Stimulated activated CD4-positive, alpha-beta T cell treated with anti-CD3 and anti-CD28 coated beads, Interleukin-1b, Interleukin-23, amount 100 ng/mL, for 24 hours (primary cell): ENCODE measurements at regions not wholly inside any gene's neighbourhood (a gene's known extent, or its start where the extent isn't known, plus 50 kb on each side); places are given as distances from the start of the nearest gene placed in this dataset.
"Not testable (repeated sequence)": the region's sequence is repeated elsewhere in the genome, so short reads cannot be mapped to it uniquely, and the experiment has no call there.

ENCODE experiments used
- DNase-seq, 4 experiments: peaks; one replicate each; pipeline ENCODE4 v3.0.0-alpha.2; 2020; ENCODE audit warnings: low read depth in 4 of 4, low spot score in 1 of 4

- DNase-seq, result no peak
Measured at GRCh38 chr5:7209658-7210057, 186.3 kb upstream of the ADCY2 start.

DNA sequence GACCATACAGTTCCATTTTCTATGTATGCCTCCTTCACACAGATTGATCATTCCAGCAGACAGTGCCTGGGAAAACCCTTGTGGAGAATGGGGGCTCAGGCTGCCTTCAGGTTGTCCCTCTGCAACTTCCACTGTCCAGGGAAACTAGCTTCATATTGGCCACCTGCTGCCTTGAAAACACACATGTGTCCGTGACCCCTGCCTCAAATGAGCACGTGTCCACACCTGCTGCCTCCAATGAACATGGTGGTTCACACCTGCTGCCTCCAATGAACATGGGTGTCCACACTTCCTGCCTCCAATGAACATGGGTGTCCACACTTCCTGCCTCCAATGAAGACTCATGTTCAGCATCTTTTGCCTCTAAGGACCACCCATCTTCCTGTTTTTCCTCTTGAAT, 185.4 kb upstream of the ADCY2 start:
- no peak for DNase-seq

DNA sequence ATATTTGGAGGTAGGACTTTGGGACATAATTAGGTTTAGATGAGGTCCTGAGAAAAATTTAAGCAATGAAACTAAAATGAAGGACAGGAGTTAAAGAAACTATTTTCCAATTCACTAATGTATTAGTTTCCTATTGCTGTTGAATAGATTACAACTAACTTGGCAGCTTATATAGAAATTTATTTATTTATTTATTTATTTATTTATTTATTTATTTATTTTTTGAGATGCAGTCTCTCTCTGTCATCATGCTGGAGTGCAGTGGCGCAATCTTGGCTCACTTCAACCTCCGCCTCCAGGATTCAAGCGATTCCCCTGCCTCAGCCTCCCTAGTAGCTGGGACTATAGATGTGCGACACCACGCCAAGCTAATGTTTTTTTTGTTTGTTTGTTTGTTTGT, 182.4 kb upstream of the ADCY2 start:
- no peak for DNase-seq

DNA sequence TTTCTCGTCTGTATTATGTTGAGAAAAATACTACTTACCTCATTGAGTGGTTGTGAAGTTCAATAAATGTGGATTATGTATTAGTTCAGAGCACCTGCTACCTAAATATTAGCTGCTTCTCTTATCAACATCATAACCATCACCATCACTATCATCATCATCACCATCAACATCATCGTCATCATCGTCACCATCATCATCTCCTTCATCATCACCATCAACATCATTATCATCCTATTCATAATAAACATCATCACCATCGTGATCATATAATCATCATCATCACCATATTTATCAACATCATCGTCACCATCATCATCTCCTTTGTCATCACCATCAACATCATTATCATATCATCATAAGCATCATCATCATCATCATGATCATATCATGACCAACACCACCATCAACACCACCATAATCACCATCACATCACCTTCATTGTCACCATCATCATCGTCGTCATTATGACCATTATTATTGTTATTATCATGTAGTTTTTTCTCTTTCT, 181.0 kb upstream of the ADCY2 start:
- no peak for DNase-seq

GRCh38 chr5:7218141-7218540, 177.8 kb upstream of the ADCY2 start:
- no peak for DNase-seq

DNA sequence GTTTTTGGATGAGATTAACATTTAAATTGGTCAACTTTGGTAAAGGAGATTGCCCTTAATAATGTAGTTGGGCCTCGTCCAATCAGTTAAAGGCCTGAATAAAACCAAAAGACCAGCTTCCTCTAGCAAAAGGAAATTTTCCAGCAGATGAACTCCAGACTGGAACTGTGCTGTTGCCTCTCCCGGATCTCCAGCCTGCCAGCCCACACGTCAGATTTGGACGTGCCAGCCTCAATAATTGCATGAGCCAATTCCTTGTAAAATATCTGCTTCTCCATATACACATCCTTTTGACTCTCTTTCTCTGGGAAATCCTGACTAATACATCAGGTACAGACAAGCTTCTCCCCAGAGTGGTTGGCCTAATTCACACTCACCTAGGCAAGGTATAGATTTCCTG, 175.8 kb upstream of the ADCY2 start:
- no peak for DNase-seq

- DNase-seq, result no peak
Measured at GRCh38 chr5:7221041-7221440, 174.9 kb upstream of the ADCY2 start.

DNA sequence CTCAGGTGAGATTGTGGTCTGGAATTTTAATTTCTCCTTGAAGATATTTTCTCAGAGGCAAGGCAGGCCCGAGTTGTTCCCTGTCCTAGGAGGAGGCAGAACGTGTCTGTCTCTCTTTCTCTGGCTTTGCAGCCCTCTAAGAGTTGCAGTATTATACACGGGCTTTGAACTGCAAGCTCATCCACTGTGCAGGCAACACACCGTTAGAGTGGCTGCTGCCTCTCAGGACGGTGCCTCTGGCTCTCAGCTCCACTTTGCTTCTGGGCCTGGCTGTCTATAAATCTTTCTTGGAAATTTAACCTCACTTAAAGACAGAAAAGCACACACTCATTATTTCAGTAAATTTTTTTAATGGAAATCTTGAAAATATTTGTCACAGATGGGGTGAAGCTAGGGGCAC, 170.1 kb upstream of the ADCY2 start:
- DNase-seq, result no peak

- DNase-seq, result no peak
Measured at GRCh38 chr5:7242118-7242710, 153.7 kb upstream of the ADCY2 start.

- DNase-seq, result no peak
Measured at GRCh38 chr5:7244208-7244607, 151.7 kb upstream of the ADCY2 start.

GRCh38 chr5:7245121-7245651, 150.8 kb upstream of the ADCY2 start:
- no peak for DNase-seq

- no peak for DNase-seq
Measured at GRCh38 chr5:7246287-7246686, 149.7 kb upstream of the ADCY2 start.

DNA sequence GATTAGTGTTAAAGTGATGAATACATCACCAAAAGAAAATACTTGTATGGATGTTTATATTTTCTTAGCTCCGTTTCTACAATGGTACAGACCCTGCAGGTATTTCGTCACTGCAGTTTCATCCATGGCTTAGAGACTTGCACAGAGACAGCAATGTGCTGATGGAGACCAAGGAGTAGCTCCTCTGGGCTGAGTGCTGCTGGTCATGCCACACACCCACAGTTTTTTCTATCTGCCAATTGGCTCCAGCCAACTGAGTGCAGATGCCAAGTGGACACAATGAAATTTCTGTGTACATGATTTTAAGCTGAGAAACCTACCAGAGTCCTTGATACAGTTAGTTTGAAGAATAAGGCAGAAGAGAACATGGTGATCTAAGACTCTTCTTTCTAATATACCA, 145.9 kb upstream of the ADCY2 start:
- DNase-seq, result no peak

DNA sequence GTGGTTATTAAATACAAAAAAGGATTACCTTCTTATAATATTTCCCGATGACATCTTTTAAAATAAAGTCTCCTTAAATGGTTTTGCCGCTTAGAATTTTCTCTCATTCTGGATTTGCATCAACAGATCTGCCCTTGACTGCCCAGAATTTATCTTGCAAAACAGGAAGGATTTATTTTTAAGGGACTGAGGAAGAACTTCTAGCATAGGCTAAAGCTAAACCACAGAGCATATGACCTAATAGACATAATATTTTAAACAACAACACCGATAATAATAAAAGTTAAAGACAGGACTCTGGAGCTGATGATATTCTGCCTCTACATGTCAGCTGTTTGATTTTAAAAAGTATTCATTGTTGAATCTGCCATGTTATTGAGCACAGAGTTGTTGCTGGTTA, 145.3 kb upstream of the ADCY2 start:
- DNase-seq, result no peak

DNA sequence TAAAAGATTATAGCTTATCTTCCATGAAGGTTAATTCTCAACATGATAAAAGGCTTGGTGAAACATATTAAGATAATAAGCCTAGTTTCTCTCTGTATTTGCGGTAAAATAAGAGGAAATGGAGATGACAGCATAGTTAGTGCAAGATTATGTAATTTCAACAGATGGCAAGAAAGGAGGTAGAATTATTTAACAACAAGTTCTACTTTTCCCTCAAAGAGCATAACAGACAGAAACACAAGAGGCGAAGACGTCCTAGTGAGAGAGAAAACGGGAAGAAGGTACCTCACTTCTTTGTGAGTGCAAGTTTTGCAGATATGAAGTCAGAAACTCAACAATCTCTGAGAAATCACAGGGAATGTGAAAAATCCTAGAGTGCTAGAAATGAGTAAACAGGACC, 144.8 kb upstream of the ADCY2 start:
- DNase-seq, result no peak

DNA sequence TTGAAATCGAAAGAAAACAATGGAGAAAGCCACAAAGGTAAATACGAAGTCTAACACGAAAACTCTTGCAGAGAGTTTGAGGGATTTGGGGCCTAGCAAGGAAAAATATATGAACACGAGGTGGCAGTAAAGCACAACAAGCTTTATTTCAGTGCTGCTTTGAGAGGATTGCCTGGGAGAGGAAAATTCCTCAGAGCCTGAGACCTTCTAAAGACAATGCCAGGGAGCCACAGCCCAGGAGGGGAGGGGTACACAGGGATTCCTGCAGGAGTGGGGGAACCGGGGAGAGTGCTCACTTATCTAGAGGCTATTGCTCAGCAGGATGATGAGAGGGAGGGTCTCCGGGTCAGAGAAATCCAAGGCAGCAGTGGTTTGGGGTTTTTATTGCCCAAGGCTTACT, 134.9 kb upstream of the ADCY2 start:
- no peak for DNase-seq

DNA sequence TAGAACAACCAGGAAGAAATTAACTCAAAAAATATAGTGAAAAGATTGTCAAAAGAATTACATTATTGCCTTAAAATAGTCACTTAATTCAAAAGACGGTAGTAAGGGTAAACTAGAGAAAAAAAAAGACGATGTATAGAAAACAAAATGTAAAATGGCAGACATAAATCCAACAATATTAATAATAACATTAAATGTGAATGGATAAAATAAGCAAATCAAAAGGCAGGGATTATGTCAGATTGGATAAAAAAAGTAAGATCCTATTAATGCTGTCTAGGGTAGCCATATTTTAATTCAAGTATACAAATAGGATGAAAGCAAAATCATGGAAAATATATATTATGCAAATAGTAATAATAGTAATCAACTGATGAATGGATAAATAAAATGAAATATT, 134.0 kb upstream of the ADCY2 start:
- DNase-seq, result no peak

GRCh38 chr5:7263398-7264015, 132.4 kb upstream of the ADCY2 start:
- DNase-seq, result not testable (repeated sequence)

DNA sequence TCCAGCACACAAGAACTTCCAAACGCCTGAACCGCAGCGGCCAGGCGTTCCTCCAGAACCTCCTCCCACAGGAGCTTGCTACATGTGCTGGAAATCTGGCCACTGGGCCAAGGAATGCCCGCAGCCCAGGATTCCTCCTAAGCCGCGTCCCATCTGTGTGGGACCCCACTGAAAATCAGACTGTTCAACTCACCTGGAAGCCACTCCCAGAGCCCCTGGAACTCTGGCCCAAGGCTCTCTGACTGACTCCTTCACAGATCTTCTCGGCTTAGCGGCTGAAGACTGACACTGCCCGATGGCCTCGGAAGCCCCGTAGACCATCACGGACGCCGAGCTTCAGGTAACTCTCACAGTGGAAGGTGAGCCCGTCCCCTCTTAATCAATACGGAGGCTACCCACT, 130.2 kb upstream of the ADCY2 start:
- not testable (repeated sequence) for DNase-seq

GRCh38 chr5:7268722-7269121, 127.2 kb upstream of the ADCY2 start:
- not testable (repeated sequence) for DNase-seq

DNA sequence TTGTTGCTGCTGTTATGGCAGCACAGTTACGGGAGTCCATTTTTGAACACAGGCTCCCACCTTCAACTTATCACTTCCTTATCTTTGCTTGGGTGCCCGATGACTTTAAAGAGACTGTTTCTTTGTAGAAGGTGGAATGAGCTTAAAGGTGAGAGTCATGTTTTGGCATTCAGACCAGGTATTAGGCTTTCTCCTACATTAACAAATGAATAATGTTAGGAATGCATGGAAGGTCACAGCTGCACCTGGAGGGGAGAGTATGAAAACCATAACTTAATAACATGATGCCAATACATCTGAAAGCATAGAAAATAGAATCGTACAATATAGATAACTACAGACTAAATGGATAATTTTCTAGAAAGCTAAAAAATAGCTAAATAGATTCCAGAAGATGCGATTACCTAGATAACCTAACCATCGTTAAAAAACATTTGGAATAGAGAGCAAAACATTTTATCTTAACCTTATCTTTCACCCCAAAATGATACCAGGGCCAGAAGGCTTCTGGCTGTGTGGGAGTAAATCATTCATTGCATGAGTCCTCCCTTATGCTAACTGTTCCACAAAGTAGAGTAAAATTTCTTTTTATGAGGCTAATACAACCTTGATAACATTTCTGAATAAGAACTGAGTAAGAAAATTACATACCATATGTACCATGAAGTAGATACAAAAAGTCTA, 126.2 kb upstream of the ADCY2 start:
- DNase-seq, result no peak

DNA sequence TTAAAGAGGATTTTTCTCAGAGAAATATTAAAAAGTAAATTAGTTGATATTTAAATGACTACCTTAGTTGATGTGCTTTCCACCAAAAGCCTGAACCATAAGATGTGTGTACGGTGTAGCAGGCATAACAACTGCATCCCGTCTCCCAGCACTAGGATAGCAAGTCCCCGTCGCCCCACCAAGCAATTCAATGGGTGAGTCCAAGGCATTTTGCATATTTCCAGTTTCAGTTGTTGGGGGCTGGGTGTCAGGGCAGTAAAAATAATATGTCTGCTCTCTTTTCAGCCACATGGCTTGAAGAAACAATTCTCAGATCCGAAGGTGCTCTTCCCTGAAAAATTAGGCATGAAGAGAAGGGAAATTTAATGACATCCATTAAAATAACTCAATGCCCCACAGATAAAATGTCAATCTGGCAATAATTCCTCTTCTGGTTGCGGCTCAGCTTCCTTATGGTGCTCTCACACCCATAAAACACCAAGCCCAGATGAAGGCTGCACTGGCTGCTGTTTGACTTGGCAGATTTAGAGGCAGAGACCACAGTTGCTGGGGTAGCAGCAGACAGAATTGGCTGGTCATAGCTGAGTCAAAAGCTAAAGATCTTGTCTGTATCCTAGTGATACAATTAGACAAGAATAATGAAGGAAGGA, 124.4 kb upstream of the ADCY2 start:
- no peak for DNase-seq
